ENCODE measurements at regions not wholly inside any gene's neighbourhood (a gene's known extent, or its start where the extent isn't known, plus 50 kb on each side); places are given as distances from the start of the nearest gene placed in this dataset.
"Not testable (repeated sequence)": the region's sequence is repeated elsewhere in the genome, so short reads cannot be mapped to it uniquely, and the experiment has no call there.

DNA sequence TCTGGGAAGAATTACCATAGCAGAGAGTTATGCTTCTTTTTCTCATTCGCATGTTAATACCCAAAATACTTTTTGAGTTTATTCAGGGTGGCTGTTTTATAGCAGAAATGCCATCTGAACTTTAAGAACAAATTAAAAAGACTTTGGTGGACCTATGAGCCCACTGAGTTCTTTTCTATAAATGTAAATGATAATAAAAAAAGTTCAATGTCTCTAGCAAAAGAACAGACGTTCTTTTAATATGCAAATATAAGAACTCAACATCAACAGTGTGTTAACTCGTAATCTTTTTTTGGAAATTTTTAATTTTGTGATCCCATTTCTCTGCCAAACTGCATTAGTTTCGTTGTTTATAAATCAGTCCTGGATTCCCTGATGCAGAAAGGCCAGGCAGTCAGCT, 1283.0 kb upstream of the NUDT12 start:
- DNase-seq (ENCODE audit: low spot score), result no peak

DNA sequence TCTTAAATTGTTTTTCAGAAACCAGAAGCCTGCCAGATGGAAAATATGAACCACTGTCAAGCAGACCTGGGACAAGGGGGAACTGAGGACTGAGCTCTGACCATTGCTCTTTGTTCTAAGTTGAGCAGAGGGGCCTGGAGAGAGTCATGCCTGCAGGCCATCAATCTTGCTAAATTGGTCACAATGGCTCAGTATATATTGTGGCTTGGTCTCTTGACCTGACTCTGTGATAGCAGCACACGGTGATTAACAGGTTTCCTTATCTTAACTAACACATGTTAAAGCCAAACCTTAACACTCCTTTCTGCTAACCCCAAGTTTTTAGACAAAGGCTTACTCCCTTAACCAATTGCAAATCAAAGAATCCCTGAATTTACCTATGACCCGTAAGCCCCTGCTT, 1281.2 kb upstream of the NUDT12 start:
- no peak for DNase-seq (ENCODE audit: low spot score)

DNA sequence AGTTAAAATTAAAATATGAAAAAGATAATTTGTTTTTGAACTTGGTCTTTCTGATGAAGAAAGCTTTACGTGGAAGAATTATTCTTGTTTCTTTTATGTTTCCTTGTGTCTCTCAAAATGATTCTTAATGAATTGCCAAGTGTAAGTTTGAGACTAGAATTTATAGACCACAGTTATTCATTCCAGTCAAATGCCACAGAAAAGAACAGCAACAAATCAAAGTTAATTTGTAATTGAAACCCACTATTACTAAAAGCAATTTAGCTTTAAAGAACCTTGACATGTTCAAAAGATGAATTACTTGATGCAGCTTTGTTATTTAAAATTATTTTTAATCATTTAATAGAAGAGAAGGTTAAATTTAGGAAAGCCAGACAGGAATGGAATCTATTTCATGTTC, 1277.7 kb upstream of the NUDT12 start:
- no peak for DNase-seq (ENCODE audit: low spot score)

DNA sequence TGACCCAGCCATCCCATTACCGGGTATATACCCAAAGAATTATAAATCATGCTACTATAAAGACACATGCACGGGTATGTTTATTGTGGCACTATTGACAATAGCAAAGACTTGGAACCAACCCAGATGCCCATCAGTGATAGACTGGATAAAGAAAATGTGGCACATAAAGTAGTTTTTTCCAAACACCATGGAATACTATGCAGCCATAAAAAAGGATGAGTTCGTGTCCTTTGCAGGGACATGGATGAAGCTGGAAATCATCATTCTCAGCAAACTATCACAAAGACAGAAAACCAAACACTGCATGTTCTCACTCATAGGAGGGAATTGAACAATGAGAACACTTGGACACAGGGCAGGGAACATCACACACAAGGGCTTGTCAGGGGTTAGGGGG, 1268.9 kb upstream of the NUDT12 start:
- DNase-seq (ENCODE audit: low spot score), result not testable (repeated sequence)

DNA sequence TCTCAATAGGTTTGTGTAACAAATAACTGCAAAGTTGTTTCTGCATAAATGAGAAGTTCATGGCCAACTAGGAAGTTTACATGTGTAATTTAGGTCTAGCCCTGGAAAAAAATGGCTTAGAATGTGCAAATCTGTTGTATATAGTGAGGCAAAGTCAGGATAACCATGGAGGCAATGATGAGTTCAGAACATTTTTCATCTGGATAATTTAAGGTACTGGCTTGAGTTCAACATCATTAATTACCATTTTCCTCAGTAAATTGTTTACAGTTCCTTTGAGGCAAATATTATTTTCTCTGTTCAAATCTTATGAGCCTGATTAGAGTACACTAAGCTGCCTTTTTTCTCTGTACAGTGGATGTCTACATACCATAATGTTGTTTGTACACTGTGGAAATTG, 1259.0 kb upstream of the NUDT12 start:
- DNase-seq (ENCODE audit: low spot score), result no peak

DNA sequence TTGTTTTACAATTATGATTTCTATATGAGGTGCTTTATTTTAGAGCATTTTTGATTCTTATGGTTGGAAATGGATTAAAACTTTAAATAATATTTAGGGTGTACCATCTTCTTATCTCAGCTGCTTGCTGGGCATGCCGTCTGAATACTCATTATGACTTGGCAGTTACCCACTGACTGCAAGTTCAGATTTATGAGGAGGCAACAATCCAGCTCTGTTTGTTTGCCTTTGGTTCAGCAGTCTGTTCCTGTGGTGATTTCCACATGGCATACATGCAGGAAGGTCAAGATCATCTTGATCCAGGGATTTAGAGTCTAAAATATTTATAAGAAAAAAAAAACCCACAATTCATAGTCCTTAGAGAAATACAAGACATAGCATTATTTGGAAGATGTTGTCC, 1254.5 kb upstream of the NUDT12 start:
- no peak for DNase-seq (ENCODE audit: low spot score)

DNA sequence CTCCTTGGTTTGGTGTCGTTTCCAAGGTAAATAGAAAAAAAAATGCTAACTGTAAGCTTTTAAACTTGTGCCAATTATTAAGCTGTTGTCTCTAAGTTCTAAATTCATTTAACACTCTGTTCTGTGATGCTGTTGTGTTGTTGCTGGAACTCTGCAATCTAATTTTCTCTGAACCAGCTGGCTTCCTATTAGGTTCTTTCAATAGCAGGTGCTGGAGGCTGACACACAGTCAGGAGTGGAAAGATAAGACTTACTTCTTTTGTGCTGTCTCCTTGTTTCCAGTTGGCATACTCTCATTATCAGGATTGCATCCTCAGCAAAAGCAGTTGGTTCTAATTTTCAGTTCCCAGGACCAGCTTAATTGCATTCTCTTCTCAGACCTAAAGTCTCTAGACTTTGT, 1252.6 kb upstream of the NUDT12 start:
- no peak for DNase-seq (ENCODE audit: low spot score)

DNA sequence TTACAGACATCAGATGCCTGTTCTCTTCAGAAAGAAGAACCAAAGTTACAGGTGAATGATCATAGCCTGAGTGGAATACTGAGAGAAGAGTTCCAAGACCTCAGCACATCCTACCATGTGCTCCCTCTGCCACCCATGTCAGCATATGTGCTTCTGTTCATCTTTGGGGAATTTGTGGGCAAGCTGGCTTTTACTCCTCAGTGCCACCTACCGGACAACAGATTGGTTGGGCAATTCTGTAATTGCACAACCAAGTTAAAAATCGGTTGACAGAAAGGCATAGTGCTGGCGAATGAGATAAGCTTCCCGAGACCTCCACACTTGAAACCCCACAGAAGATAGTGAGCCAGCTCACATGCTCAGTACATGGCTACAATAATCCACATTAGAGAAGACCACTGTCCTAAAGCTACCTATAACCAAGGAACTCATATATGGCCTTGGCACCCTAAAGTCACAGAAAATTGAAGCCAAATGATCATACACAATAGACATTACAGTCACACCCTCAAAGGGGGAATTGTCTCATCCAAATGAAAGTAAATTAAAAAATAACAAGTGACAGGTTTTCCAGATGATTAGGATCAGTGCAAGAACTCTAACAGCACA, 1238.0 kb upstream of the NUDT12 start:
- no peak for DNase-seq (ENCODE audit: low spot score)

DNA sequence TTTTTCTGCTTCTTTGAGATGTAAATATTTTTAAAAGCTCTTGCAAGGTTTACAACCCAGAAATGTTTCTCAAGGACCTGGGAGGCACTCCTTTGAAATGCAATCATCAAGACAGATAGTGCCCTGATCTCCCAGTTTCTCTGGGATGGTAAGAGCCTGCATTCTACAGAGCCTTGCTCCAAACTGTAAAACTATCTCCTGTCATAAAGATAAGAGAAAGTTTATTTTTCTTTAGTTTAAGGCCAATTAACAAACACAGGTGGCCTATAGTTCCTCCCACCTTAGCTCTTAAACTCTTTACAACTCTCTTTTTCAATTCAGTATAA, 1231.1 kb upstream of the NUDT12 start:
- no peak for DNase-seq (ENCODE audit: low spot score)

DNA sequence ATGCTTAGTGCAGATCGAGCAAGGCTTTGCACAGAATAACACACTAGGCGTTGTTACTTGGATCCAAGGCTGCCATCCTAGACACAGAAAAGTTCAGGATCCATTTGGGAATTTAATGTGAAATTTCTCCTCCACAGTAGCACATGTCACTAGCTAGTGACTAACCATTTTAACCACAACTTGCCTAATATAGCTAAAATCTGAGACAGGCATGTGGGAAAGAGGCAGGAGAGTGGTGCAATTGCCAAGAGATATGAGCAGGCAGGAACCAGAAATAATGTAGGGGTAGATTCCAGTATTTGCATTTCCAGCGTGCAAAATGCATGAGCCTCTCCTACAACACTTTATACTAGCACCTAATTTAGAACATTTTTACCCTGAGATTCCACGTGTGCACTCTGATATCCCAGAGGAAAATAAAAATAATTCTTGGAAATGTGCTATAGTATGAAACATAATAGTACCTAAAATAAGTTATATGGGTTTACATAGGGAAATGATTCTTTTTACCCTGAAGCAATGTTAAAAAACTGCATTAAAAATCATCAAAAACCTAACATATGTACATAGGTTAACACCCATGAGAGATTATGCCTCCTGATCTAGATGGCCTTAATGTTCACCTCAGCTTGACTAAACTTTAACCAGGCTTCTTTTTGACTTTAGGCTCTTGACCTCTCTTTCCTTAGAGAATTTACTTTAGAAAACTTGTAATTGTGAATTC, 1230.6 kb upstream of the NUDT12 start:
- DNase-seq (ENCODE audit: low spot score), result no peak

DNA sequence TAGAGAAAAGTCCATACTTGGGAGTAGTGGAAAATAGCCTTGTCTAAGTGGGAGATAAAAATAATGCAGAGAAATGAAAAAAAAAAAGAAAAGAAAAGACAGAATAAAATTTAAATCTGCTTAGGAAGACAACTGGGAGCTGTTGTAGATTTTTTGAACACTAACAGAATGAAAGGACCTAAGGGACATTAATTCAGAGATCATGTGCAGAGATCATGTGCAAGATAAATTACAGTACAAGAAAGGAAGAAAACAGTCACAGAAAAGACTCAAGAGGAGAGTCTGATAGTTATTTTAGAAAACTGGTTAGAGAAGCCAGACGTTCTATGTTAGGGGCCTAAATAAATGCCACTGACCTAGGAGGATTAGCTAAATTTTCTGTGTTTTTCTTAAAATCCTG, 1226.8 kb upstream of the NUDT12 start:
- no peak for DNase-seq (ENCODE audit: low spot score)

DNA sequence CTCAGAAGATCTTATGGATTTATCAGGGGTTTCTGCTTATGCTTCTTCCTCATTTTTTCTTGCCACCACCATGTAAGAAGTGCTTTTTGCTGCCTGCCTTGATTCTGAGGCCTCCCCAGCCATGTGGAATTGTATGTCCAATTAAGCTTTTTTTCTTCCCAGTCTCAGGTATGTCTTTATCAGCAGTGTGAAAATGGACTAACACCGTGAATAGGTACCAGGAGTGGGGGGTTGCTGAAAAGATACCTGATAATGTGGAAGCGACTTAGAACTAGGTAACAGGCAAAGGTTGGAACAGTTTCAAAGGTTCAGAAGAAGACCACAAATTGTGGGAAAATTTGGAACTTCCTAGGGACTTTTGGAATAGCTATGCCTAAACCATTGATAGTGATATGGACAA, 1222.5 kb upstream of the NUDT12 start:
- DNase-seq (ENCODE audit: low spot score), result no peak

DNA sequence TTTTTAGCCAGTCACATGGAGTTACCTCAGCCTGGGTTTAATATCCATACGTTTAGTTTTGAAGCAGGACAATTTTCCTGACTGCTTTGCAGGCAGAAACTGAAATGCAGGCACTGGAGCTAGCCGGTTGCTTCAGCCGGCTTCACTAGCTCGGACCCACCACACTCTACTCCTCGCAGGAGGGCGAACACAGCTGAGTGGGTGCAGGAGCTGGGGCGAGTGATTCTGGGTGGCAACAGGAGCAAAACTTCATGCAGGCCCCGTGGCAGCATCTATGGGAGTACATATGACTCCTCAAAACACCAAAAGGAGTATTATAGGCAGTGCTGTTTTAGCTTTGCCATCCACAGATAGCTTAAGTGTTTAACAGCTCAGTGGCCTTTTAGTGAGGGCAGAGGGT, 1211.8 kb upstream of the NUDT12 start:
- DNase-seq (ENCODE audit: low spot score), result no peak

DNA sequence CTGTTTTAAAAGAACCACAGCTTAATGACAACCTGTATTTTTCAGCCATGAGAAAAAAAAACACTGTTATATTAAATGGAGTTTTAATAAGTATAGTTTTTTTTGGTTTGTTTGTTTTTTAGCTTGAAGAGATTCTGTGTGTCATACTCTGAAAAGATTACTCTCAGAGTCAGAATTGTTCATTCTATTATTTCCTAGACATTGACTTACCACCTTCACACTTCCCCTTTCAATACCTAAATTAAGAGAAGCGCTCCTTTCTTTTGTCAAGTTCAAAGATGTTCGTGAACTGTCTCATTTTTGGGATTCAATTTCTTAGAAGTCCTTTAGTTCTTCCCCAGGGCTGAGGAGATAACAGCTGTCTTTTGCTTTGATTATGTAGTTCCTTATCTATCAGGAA, 1201.6 kb upstream of the NUDT12 start:
- no peak for DNase-seq (ENCODE audit: low spot score)

DNA sequence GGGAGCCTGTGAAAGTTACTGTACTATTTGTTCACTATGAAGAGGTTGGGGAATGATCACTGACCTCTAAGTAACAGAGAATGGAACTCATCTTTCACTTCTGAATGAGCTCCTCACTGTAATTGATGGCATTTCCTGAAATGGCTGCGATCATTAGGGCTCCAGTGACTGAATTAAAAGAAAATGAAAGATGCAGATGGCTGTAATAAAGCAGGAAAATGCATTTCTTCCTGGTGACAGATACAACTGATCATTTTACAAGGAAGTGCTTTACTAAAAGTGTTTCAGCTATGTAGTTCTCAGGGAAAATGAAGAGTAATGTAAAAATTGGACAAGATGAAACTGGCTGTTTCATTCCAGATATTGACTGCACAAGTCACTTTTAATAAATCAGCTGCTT, 1200.6 kb upstream of the NUDT12 start:
- DNase-seq (ENCODE audit: low spot score), result no peak

DNA sequence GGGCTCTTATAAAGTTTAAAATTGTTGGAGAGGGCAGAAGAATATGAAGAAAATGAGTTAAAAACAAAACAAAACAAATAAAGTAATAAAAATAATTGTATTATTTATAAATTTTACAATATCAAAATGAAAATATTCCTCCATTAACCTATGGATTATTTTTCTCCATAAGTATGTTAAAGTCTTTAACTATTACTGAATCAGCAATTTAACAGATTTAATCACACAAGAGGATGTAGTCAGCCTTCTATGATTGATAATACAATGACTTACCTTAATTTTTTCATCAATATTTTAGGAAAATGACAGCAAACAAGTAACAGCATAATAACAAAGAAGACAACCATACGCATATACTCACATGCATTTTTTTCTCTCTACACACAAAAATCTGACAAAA, 1195.3 kb upstream of the NUDT12 start:
- DNase-seq (ENCODE audit: low spot score), result no peak

DNA sequence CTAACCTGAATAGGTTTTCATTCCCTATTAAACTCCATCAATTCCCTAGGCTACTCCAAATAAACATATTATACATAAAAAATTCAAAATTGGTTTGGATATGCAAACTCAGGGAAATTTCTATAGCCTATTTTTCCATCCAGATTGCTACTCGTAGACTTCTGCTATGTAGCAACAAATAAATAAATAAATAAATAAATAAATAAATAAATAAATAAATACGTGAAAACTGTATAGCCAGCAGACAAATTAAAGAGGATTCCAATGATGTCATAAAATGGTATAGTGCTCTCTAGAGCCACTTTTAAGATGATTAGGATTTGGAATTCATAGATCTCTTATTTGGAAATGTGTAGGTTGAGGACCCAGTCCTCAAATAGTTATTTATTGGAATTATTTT, 1193.2 kb upstream of the NUDT12 start:
- no peak for DNase-seq (ENCODE audit: low spot score)

DNA sequence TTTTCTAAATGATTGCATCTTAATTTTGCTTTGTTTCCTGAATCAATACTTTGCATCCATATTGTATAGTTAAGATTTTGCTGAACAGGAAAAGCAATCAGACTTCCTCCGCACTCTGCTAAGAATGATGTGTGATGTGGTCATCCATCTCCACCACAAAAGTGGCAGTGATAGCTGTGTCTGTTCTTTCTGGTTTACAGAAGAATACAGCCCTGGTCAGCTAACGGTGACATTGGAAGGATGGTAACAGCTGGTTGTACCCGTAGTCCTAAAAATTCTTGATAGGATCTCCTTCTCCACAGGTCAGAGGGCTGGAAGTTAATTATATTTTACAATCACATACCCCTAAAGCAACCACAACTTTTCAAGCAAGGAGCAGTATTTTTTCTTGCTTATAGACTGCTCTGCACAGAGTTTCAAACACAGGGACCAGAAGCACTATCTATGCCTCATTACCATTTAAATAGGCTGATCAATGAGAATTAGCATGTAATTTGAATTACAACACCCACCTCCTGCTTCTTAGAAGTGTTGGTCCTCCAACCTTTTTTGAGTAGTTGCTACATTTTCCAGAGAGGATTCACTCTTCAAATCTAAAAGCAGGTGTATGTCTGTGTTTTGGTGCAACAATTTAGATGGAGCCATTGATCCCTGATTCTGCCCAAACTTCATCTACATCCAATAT, 1191.9 kb upstream of the NUDT12 start:
- DNase-seq (ENCODE audit: low spot score), result no peak

DNA sequence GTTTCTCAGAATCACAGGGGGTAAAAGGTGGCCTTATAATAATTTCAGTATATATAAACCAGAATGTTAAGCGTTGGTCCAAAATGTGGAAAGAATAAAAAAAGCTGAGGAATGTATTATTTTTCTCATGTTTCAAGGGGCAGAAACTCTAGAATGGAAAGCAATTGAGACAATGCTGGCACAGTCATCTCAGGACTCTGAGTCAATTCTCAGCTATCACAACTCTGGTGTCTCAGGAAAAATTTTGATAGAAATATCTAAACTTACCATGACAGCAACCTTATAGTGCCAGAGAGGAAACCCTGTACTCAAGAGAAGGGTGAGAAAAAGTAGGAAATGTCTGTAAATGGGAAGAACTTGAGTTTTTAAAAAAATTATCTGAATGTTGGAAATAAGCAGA, 1189.4 kb upstream of the NUDT12 start:
- no peak for DNase-seq (ENCODE audit: low spot score)

DNA sequence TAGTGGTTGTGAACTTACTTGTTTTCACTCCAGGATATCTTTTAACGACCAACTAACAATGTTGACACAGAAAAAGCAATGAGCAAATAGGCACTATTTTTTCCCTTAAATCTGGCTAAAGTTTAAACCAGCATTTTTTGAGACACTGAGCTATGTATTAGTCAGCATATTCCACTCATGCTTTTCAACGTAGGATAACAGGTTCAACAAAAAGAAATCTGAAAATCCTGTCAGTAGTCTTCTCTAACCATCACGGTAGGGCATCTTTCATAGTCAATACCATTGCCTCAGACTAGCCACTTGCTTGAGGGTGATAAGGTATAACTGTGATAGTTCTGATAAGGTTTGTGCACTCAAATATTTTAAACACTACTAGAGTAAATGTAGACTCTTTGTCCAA, 1177.3 kb upstream of the NUDT12 start:
- DNase-seq (ENCODE audit: low spot score), result no peak

DNA sequence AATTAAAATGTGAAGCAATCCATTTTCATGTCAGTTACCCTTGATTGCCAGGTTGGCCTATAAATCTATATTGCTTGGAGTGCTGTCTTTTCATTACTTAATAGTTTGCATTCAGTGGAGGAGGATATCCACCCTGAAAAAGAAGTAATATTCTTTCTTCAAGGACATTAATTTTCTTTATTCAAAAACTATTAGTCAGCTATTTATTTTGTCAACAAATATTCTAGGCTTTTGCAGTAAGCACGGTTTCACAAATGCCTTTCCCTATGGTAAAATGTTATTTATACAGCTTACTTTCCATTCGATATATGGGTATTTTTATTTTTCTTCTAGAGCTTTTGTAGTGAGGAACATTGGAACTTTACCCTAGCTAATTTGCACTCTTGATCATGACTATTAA, 1176.9 kb upstream of the NUDT12 start:
- no peak for DNase-seq (ENCODE audit: low spot score)

DNA sequence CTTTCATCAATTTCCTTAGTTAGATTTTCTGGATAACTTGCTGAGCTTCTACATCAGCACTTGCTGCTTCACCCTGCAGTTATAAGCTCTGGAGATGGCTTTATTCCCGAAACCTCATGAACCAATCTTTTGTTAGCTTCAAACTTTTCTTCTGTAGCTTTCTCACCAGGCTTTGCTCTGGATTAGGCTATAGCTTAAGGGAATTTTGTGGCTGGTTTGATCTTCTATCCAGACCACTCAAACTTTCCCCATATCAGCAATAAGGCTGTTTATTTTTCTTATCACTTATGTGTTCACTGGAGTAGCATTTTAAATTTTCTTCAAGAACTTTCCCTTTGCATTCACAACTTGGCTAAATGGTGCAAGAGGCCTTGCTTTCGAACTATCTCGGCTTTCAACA, 1173.5 kb upstream of the NUDT12 start:
- DNase-seq (ENCODE audit: low spot score), result no peak

DNA sequence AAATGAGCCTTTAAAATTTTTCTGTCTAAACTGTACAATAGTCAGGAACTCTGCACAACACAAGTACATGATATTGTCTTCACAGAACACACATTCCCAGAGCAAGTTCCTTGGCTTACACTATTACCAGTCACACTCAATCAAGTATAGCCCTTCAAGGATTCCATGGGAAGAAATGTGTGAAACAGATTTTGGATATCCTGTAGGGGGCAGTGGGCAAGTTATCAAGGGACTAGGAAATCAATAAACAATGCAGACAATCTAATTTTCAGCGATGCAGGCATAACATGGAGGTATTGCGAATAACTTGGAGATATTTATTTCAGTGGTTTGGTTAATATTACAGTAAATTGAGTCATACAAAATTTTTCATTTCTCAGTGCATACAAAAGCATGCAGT, 1171.5 kb upstream of the NUDT12 start:
- DNase-seq (ENCODE audit: low spot score), result no peak
